ENCODE measurements at regions not wholly inside any gene's neighbourhood (a gene's known extent, or its start where the extent isn't known, plus 50 kb on each side); places are given as distances from the start of the nearest gene placed in this dataset.

DNA sequence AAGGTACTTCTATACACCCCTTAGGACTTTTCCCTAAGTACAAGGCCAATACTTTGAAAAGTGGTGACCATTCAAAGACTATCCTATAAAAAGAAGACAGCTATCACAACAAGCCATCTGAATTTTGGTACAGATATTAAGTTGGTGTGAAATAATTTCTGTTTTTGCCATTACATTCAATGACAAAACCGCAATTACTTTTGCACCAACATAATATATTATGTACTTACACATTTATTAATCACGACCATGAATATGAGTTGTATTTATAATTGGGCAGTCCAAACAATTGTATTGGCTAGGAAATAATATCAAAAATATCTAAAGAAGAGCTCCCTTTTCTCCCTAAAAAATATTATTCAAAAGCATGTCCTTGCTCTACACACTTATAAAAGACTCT lies 215.7 kb downstream of the TMA16 start:
- TF ChIP-seq ZNF311 (tag by site-specific recombination; IDR thresholded peaks at IDR 0.05; ENCODE audit: borderline replicate concordance) = no peak
- no peak for TF ChIP-seq ZNF155 (tag by site-specific recombination; IDR thresholded peaks at IDR 0.05)
- no peak for TF ChIP-seq ZBTB44 (tag by site-specific recombination; IDR thresholded peaks at IDR 0.05)
- no peak for TF ChIP-seq ZNF670 (tag by site-specific recombination; IDR thresholded peaks at IDR 0.05; ENCODE audit: low read depth)
